Activated CD8-positive, alpha-beta memory T cell treated with anti-CD3 and anti-CD28 coated beads for 36 hours (primary cell): ENCODE measurements at regions not wholly inside any gene's neighbourhood (a gene's known extent, or its start where the extent isn't known, plus 50 kb on each side); places are given as distances from the start of the nearest gene placed in this dataset.

ENCODE experiments used
- CTCF ChIA-PET: fragments of 350-600 bp; sonication (Branson Sonifier 250); formaldehyde crosslinking; loops from one replicate; lab custom pipeline; 2021; ENCODE audit warnings: antibody characterized with exemption; lab: Charles Lee
- POLR2A ChIA-PET: fragments of 350-600 bp; sonication (Branson Sonifier 250); formaldehyde crosslinking; loops from one replicate; lab custom pipeline; 2021; ENCODE audit warnings: antibody characterized with exemption; lab: Charles Lee

DNA sequence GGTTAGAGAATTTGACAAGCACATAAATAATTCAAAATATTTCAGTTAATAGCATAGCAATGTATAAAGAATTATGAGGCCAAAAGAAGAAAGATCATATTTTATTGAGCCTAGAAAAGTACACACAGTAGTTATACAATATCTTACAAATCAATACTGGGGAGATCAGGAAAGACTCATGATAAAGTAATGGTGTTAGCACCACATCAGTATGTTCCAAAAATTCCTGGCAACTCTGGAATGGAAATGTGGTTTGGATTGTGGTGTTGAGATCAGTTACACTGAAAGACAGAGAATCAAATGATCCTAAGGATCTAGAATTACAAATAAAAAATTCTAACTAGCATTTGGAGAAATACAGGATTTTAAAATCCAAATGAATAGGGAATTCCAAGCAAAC is 420.5 kb upstream of the CNTNAP2 start:
- ChIA-PET CTCF (no interaction called here), POLR2A (no interaction called here)

DNA sequence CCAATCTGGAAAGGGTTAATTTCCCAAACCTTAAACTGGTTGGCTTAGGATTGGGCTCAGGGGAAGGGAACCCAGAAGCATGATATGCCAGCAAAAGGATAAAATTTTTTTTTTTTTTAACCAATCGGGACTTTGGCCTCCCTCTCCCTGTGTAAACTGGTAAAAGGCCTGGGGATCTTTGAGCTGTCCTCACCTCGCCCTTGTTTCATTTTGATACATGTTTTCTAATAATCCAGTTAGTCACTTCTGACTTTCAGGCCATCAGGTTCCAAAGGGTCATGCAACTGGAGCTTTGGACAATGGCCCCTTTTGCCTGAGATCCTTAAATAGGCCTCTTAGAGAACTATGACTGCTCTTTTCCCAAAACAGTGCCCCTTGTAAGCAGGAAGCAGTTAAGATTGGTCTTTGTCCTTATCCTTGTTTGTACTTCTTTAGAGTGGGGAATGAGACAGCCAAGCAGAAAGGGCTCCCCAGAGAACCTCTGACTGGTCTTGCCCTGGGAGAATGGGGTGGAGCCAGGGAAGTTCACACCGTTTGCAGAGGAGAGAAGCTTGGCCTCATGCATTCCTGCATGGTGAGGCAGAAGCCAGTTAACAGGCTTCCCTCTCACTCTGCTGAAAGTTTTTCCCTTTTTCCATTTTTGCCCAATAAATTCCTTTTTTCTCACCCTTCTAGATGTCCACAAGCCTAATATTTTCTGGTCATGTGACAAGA is 424.2 kb upstream of the CNTNAP2 start:
- ChIA-PET POLR2A (no interaction called here), CTCF (no interaction called here)

DNA sequence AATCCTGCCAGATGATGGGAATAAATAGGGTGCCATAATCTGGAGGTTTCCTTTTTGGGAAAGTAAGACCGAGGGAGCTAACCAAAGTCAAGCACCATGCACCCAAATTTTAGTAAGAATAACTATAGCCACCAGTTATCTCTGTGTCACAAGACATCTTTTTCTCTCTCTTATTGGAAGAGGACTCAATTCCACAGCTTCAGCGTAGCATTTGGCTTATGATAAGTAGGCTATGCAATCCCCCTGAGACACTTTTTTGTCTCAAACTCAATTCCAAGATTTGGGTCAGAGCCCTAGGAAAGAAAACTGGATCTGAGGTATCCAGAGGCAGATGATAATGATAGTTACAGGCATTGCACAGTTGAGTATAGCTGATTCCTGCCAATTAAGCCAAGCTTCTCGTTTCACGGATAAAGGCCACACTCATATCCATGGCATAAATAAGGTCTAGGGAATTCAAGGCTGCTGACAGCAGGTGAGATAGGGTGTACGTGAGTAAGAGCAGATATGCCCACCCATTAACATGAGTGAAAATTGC is 425.2 kb upstream of the CNTNAP2 start:
- POLR2A ChIA-PET: no interaction called here
- CTCF ChIA-PET: no interaction called here

DNA sequence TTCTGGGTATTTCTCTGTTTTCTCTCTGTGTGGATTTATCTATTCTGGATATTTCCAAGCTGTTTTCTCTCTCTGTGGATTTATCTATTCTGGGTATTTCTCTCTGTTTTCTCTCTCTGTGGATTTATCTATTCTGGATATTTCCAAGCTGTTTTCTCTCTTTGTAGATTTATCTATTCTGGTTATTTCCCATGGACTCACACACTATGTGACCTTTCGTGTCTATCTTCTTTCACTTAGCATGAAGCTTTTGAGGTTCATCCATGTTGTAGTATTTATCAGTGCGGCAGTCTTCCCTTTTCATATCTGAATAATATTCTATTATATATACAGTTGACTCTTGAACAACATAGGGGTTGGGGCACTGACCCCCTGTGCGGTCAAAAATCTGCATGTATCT is 435.0 kb upstream of the CNTNAP2 start:
- CTCF ChIA-PET: no interaction called here
- POLR2A ChIA-PET: no interaction called here

DNA sequence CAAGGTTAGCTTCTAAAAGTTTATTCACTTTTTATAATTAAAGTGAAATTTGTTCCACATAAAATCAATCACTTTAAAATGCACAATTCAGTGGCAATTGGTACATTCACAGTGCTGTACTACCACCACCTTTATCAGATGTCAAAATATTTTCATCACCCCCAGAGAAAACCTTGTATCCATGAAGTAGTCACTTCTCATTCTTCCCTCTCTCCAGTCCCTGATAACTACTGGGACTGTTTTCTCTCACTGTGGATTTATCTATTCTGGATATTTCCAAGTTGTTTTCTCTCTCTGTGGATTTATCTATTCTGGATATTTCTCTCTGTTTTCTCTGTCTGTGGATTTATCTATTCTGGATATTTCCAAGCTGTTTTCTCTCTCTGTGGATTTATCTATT is 435.4 kb upstream of the CNTNAP2 start:
- CTCF ChIA-PET: no interaction called here
- POLR2A ChIA-PET: no interaction called here

DNA sequence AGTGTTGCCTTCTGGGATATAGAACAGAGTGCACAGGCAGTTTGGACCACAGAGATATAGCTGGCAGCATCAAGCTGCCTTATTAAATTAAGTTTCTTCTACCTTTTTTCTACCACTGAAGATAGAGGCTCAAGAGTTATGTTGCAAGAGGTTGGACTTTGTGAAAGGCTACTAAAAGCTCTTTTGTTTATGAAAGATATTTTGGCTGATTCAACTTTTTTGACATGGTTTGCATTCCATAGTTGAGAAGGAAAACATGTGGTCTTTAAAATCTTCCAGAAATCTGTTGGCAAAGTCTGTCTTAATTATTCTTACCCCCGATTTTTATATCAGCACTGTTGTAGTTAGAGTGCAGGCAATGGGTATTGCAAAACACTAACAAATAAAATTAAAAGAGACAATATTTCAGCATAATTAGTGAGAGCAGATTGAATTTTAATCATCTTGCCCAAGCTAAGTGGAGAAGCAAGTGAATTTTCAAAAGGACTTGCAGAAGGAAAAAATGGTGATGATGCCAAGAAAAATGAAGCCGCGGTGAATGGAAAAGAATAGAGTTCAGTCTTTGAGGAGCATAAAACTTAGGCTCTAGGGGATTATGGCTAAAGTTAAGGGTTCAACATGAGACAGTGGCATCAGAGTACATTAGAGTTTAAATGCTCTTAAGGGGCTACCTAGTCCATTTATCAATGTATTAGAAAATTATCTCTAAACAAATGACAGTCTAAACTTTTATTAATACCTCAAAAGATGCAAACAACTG is 450.9 kb upstream of the CNTNAP2 start:
- CTCF ChIA-PET: no interaction called here
- POLR2A ChIA-PET: no interaction called here

DNA sequence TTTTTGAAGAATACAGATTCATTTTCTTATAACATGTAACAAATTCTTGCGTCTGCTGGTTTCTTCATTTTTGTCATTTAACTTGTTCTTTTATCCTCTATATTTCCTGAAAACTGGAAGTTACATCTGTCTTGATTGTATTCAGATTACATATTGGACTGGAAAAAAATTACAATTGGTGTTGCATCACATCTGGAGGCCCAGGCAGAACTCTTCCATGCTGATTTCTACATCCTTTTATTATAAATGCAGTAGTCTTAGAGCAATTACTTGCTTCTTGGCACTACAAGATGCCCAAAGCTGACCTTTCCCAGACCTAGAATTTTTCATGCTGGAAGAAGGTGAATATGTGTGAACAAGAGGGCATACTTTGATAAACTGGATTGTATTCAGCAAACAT is 460.9 kb upstream of the CNTNAP2 start:
- CTCF ChIA-PET: no interaction called here

DNA sequence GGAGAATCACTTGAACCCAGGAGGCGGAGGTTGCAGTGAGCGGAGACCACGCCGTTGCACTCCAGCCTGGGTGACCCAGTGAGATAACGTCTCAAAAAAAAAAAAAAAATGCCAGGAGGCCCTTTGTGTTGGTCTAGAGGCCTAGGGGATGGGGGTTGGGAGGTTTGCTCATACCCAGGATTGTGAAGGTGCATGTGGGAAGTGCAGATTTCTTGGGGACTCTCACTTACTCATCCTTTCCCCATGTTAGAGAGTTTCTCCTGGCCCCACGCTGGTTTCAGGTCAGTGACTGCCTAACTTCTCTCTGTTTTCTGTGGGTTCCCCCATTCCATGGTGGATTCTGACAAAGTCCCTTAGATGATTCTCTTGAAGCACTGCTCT is 471.5 kb upstream of the CNTNAP2 start:
- POLR2A ChIA-PET: no interaction called here

More for the DNA sequence above, 460.9 kb upstream of the CNTNAP2 start:
- POLR2A ChIA-PET: no interaction called here

DNA sequence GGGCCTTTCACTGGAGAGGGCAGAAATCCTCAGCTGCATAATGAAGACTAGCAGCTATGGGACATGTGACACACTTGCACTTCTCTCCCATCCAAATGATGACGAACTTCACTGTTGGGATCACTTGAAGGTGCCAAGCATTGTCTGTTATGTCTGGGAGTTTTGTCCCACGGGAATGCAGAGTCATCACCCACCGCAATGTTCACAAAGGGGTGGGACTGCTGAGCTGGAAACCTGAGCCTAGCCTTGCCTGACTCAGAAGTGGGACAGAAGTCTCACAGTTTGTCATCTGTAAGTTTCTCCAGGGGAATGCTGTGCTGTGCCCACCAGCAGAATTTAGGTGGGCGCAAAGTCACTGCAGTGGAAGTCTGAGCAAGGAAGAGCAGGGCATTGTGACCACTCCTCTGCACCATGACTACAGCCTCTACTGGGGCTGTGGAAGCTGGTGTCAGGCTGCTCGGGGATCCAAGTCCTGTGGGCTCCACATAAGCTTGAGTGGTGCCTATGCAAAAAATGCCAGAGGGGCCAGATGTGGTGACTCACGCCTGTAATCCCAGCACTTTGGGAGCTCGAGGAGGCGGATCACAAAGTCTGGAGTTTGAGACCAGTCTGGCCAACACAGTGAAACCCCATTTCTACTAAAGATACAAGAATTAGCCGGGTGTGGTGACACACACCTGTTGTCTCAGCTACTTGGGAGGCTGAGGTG is 472.0 kb upstream of the CNTNAP2 start:
- ChIA-PET CTCF (no interaction called here), POLR2A (no interaction called here)

More for the DNA sequence above, 471.5 kb upstream of the CNTNAP2 start:
- CTCF ChIA-PET: no interaction called here

DNA sequence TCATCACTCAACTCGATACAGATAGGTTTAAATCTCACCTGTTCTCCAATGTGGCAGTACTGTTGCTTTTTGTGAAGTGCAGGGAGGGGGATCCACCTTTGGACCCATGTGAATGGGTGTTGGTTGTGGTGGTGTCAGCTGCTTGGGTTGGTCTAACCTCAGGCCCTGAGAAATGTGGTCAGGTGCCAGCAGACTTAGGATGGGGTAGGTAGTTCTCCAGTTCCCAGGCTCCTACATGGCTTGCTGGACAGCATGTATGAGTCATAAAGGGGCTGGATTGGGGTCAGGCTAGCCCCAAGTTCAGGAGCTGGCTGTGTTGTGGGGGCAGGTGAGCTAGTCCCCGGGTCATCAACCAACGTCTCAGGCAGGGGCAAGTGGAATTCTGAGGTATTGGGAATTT is 472.6 kb upstream of the CNTNAP2 start:
- ChIA-PET CTCF (no interaction called here), POLR2A (no interaction called here)

DNA sequence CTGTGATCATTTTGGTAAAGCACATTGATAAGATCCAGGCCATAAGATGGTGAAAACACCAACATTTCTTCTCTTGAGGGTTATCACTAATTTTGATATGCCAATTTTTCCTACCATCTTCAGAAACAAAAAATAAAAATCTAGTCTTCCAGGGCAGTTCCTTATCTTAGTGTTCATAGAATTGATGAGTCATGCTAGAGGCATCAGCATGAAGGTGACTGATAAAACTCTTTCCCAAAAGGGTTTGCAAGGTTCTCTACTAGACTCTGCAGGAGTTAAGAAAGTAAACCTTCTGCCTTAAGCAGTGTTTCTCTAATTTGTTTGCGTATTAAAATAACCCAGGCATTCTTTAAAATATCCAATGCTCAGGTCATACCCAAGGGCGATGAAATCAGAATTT is 483.1 kb upstream of the CNTNAP2 start:
- ChIA-PET CTCF (no interaction called here), POLR2A (no interaction called here)

DNA sequence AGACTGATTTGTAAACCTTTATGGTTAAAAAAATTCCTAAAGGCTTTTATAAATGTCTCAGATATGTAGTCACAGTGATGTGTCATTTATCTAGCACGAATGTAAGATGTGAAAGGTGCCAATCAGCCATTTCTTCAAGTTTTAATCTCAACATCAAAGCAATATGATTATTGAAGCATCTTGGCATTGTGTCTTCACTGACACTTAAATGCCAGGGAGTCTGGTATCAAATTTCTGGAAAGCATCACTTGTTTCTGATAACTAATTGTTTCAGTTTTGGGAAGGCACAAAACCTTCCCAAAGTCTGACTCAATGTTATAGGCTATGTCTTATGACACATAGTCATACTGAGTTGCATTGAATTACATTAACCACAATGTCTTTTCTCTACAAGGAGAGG is 492.0 kb upstream of the CNTNAP2 start:
- ChIA-PET CTCF (no interaction called here), POLR2A (no interaction called here)

DNA sequence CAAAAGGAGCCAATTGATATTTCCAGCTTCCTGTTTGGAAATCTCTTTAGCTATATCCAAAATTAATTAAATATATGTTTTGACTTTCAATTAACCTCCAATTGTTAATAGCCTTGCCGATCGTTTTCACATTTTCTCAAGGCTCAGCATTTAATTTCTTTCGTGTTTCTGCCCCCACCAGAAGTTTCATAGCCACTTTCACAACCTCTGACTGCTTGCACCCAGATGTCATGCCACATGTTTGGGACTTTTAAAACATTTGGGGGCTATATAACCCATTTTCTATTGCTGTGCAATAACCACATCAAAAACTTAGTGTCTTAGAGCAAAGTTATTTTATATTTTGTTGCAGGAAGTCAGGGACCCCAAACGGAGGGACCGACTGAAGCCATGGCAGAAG is 510.6 kb upstream of the CNTNAP2 start:
- ChIA-PET POLR2A (no interaction called here), CTCF (no interaction called here)

DNA sequence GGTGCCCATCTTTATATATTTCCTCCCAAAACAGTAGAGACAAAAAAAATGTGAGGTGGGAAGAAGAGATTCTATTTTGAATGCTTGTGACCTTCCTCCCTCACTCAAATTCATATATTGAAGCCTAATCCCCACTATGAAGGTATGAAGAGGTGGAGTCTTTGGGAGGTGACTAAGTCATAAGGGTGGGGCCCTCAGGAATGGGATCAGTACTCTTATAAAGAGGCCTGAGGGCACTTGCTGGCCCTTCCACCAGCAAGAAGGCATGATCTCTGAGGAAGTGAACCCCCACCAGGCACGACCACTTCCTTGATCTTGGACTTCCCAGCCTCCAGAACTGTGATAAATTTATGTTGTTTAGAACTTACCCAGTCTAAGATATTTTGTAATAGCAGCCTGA is 517.2 kb upstream of the CNTNAP2 start:
- ChIA-PET CTCF (no interaction called here), POLR2A (no interaction called here)

DNA sequence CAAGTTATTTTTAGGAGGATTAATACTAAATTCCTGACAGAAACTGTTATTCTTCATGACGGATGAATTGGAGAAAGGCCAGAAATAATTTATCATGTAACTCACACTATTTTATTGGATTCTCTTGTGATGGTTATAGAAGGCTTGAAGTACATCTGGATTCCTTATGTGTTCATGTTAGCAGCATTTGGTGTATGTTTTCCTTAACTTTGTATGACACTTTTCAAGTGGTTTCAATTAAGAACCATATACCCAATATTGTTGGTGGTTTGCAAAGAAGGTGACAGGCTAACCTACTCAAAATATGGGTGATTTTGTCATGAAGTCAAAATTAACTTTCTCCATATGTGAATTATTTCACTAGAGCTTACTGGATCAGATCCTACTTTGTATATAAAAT is 532.2 kb upstream of the CNTNAP2 start:
- ChIA-PET CTCF (no interaction called here), POLR2A (no interaction called here)

DNA sequence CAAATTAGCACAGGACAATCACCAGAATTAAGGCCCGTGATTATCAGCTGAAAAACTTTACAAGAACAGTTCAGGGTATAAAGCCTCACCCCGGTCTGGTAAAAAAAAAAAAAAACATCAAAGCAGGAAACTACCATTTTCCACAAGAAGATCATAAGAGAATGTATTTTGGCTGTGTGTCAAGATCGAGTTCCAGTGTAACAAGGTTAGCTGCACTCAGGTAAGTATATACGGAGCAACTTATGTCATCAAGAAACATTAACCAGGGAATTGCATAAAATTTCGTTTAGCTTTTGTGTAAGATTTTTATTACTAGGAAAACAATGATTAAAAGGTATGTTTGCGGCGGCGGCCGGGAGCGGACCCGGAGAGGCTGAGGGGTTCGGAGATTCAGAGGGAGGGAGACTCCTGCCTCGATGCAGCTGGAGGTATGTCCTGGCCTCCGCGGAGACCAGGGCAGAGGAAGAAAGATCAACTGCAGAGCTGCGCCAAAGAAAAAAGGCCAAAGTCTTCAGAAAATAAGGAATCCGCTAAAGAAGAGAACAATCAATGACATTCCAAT is 533.8 kb upstream of the CNTNAP2 start:
- ChIA-PET CTCF (no interaction called here), POLR2A (no interaction called here)

DNA sequence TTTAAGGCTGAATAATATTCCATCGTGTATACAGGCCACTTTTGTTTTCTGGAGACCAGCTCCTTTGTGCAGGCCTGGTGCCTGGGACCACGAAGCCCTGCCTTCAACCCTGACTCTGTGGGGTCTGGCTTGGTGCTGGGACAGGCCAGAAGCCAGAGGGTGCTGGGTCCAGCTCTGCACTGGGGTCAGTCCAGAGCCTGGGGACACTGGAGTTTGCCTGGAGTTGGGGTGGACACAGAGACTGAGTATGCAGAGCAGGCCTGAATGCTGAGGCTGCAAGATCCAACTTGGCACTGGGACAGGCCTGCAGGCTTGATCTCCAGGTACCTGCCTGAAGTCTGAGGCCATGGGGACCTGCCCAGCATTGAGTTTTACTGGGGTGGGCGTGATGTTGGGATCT is 558.8 kb upstream of the CNTNAP2 start:
- CTCF ChIA-PET: no interaction called here
- POLR2A ChIA-PET: interaction anchor here (0.6 kb wide), 1 partner anchor 159 kb away, joined by 5 read pairs; no protein-coding TSS in a partner anchor

DNA sequence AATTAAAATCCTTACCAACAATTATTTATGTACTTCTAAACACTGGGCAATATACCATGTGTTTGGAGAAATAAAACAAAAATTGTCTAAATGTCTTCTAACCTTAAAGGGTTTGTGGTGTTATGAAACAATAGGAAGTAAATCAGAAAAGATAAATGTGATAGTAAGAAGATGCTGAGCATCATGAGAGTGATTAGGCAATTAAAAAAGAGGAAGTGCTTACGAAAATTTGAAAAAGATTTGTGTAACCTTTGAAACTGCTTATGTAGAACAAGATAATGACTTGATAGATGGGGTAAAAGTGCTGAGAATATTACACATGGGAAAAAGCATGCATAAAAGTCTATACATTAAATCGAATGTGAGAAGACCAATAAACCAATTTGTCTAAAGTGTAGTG is 573.4 kb upstream of the CNTNAP2 start:
- ChIA-PET CTCF (no interaction called here), POLR2A (no interaction called here)

DNA sequence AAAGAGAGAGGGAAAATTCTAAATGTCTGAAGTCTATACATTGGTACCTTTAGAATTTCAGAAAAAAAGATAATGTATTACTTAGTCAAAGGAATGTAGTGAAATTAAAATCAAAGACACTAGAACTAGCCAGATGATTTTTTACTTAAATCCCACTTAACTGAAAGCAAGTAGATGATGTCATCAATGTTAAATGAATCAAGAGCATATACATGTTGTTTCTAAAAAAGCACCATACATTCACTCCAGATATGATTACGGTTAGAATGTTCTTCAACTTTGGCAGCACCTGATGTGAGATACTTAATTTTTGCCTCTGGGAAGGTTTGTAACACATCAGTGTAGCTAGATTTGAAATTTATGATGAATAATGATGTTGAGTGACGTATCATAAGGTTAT is 576.7 kb upstream of the CNTNAP2 start:
- POLR2A ChIA-PET: no interaction called here
- CTCF ChIA-PET: no interaction called here

DNA sequence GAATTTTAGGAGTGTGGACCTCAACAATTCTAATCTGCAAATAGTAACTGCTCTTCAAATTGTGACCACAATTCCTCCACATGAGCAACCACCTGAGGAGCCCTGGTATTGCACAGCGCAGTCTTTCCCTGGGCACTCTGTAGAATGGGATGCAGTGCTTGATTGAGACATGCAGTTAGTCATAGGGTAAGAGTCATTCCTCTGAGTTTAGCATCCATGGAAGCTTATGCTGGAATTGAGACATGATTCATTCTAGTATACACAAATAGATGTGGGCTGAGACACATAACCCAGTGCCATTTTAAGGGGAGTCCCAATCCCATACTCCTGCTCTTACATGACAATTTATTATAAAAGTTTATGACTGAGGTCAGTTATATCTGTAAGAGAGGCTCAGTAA is 582.3 kb upstream of the CNTNAP2 start:
- ChIA-PET CTCF (no interaction called here), POLR2A (no interaction called here)
